ENCODE measurements at regions not wholly inside any gene's neighbourhood (a gene's known extent, or its start where the extent isn't known, plus 50 kb on each side); places are given as distances from the start of the nearest gene placed in this dataset.

GRCh38 chr4:108297605-108298004, 128.9 kb upstream of the LEF1 start:
- no peak for TF ChIP-seq TBX2 (CRISPR knock-in tag; IDR thresholded peaks at IDR 0.05; ENCODE audit: borderline replicate concordance)
- no peak for TF ChIP-seq NCOR1 (IDR thresholded peaks at IDR 0.05; ENCODE audit: borderline replicate concordance, low read length)
- Histone ChIP-seq H3K79me2 (ENCODE audit: insufficient read depth, low read length) (no peaks in the 10 kb centered on the region), H3K4me3 (replicated peaks in 1 of 3; ENCODE audit: insufficient read depth in 1 of 3, low read depth in 2 of 3, low read length in 3 of 3) (no peak overlapping the region), H3K4me1 (ENCODE audit: insufficient read depth, low read length) (no peaks in the 10 kb centered on the region), H3K27ac (ENCODE audit: extremely low read length, insufficient read depth, low read length) (no peak overlapping the region), H3K9ac (ENCODE audit: insufficient read depth, low read depth, low read length) (no peak overlapping the region), H3K9me3 (ENCODE audit: low read length) (no peaks in the 10 kb centered on the region), H2AFZ (ENCODE audit: low read length) (no peak overlapping the region), H3K36me3 (replicated peaks in 1 of 2; ENCODE audit: control insufficient read depth in 1 of 2, insufficient read depth in 2 of 2, low read length in 2 of 2) (no peaks in the 10 kb centered on the region), H3K27me3 (ENCODE audit: control insufficient read depth in 1 of 2, insufficient read depth in 2 of 2, low read length in 2 of 2) (no peaks in the 10 kb centered on the region), H4K20me1 (ENCODE audit: insufficient read depth, low read length) (no peaks in the 10 kb centered on the region), H3K4me2 (ENCODE audit: low read depth, low read length) (no peak overlapping the region)
- POLR2A ChIA-PET: no interaction called here
- CTCF ChIA-PET (ENCODE audit: low intra/inter-chr PET ratio, low total read pairs): no interaction called here
- no peak for DNase-seq (ENCODE audit: low spot score)
- no TSS peak for BruUV-seq (replicated peaks)
- no peak for FAIRE-seq
- ATAC-seq: no peak
- intact Hi-C loops (cut with micrococcal nuclease; ENCODE audit: unreplicated experiment) (no loop called here), in situ Hi-C loops (cut with HindIII; ENCODE audit: extremely low pct_ligation_motif_present, low pct_unique_long_range_greater_than_20kb) (no loop called here)
- WGBS (ENCODE audit: low lambda C conversion rate): 40% methylated on average over 2 of the region's 2 CpGs

GRCh38 chr4:108292229-108292628, 123.5 kb upstream of the LEF1 start:
- intact Hi-C loops (cut with micrococcal nuclease; ENCODE audit: unreplicated experiment) (no loop called here), in situ Hi-C loops (cut with HindIII; ENCODE audit: extremely low pct_ligation_motif_present, low pct_unique_long_range_greater_than_20kb) (no loop called here)
- Histone ChIP-seq H3K4me2 (ENCODE audit: low read depth, low read length) (no peak overlapping the region), H3K4me3 (replicated peaks in 1 of 3; ENCODE audit: insufficient read depth in 1 of 3, low read depth in 2 of 3, low read length in 3 of 3) (no peak overlapping the region), H3K9ac (ENCODE audit: insufficient read depth, low read depth, low read length) (no peak overlapping the region), H3K9me3 (ENCODE audit: low read length) (no peaks in the 10 kb centered on the region), H3K79me2 (ENCODE audit: insufficient read depth, low read length) (no peaks in the 10 kb centered on the region), H2AFZ (ENCODE audit: low read length) (no peak overlapping the region), H3K36me3 (replicated peaks in 1 of 2; ENCODE audit: control insufficient read depth in 1 of 2, insufficient read depth in 2 of 2, low read length in 2 of 2) (no peaks in the 10 kb centered on the region), H4K20me1 (ENCODE audit: insufficient read depth, low read length) (no peaks in the 10 kb centered on the region), H3K27me3 (ENCODE audit: control insufficient read depth in 1 of 2, insufficient read depth in 2 of 2, low read length in 2 of 2) (no peaks in the 10 kb centered on the region), H3K4me1 (ENCODE audit: insufficient read depth, low read length) (no peaks in the 10 kb centered on the region), H3K27ac (ENCODE audit: extremely low read length, insufficient read depth, low read length) (no peak overlapping the region)
- no peak for ATAC-seq
- POLR2A ChIA-PET: no interaction called here
- CTCF ChIA-PET (ENCODE audit: low intra/inter-chr PET ratio, low total read pairs): no interaction called here
- no peak for FAIRE-seq
- BruUV-seq (replicated peaks): no TSS peak
- no peak for DNase-seq (ENCODE audit: low spot score)
- no peak for TF ChIP-seq BCL6 (CRISPR knock-in tag; IDR thresholded peaks at IDR 0.05)
- TF ChIP-seq TGIF2 (CRISPR knock-in tag; IDR thresholded peaks at IDR 0.05): no peak
- no peak for TF ChIP-seq TFDP1 (CRISPR knock-in tag; IDR thresholded peaks at IDR 0.05; ENCODE audit: borderline replicate concordance)
- no peak for TF ChIP-seq ZNF615 (CRISPR knock-in tag; IDR thresholded peaks at IDR 0.05; ENCODE audit: borderline replicate concordance)
- no peak for TF ChIP-seq MNT (IDR thresholded peaks at IDR 0.05)
- no peak for TF ChIP-seq AFF4 (CRISPR knock-in tag; IDR thresholded peaks at IDR 0.05)
- no peak for TF ChIP-seq SKI (IDR thresholded peaks at IDR 0.05; ENCODE audit: partially characterized antibody)
